ENCODE measurements at regions not wholly inside any gene's neighbourhood (a gene's known extent, or its start where the extent isn't known, plus 50 kb on each side); places are given as distances from the start of the nearest gene placed in this dataset.

DNA sequence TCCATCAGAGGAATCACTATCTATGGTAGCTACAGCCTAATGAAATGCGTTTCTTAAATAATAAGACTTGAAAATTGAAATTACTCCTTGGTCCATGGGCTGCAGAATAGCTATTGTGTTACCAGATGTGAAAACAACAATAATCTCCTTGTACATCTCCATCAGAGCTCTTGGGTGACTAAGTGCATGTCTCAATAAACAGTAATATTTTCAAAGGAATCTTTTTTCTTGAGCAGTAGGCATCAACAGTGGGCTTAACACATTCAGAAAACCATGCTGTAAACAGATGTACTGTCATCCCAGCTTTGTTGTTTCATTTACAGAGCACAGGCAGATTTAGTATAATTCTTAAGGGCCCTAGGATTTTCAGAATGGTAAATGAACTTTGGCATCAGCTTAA lies 67.3 kb downstream of the GLUD2 start:
- TF ChIP-seq POLR2A (IDR thresholded peaks at IDR 0.05): no peak
- TF ChIP-seq, protein P1, sequence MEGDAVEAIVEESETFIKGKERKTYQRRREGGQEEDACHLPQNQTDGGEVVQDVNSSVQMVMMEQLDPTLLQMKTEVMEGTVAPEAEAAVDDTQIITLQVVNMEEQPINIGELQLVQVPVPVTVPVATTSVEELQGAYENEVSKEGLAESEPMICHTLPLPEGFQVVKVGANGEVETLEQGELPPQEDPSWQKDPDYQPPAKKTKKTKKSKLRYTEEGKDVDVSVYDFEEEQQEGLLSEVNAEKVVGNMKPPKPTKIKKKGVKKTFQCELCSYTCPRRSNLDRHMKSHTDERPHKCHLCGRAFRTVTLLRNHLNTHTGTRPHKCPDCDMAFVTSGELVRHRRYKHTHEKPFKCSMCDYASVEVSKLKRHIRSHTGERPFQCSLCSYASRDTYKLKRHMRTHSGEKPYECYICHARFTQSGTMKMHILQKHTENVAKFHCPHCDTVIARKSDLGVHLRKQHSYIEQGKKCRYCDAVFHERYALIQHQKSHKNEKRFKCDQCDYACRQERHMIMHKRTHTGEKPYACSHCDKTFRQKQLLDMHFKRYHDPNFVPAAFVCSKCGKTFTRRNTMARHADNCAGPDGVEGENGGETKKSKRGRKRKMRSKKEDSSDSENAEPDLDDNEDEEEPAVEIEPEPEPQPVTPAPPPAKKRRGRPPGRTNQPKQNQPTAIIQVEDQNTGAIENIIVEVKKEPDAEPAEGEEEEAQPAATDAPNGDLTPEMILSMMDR (IDR thresholded peaks at IDR 0.05): no peak
- TF ChIP-seq POLR2AphosphoS5 (IDR thresholded peaks at IDR 0.05): no peak
- Histone ChIP-seq H3K4me1 (replicated peaks) (no peaks in the 10 kb centered on the region), H3K36me3 (no peaks in the 10 kb centered on the region), H3K27ac (no peak overlapping the region), H3K27me3 (replicated peaks; ENCODE audit: insufficient read depth) (no peaks in the 10 kb centered on the region), H3K4me3 (no peak overlapping the region), H3K9me3 (no peaks in the 10 kb centered on the region)
- 80% methylated on average over 1 of the region's 1 CpG for WGBS
- no peak for DNase-seq (ENCODE audit: low spot score)
- intact Hi-C loops (cut with DNase I): no loop called here

DNA sequence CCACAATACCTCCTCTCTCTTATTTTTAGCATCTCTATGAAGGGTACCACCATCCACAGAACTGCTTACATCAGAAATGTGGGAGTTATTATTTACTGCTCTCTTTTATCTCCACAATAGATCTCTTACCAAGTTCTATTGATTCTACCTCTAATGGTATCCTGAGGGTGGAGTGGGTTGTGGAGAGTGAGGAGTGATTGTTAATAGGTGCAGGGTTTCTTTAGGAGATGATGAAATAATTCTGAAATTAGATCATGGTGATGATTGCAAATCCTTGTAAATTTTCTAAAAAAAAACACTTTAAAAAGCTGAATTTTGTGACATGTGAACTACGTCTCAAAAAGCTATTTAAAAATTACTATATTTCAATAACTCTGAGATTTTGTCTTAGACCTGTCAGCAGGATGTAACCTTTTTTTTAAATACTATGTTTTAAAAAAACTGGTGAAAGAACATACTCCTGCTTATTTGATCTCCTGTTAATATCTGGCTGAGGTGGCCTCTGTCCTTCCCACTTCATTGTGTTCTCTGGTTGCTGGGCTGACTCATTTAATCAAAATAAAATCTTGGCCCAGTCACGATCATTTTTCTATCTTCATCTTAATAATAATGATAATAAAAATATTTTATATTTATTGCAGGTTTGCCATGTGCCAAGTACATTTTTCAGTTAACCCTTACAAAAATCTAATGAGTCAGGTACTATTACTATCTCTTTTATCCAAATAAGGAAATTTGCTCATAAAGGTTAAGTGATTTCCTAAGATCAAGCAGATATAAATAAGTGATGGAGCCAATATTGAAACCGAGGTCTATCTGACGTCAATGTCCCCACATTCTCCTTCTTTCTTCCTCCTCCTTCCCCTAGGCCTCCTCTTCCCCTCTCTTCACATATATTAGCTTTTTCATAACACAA lies 73.5 kb downstream of the GLUD2 start:
- intact Hi-C loops (cut with DNase I): no loop called here
- Histone ChIP-seq H3K27ac (no peak overlapping the region), H3K9me3 (no peaks in the 10 kb centered on the region), H3K36me3 (no peaks in the 10 kb centered on the region), H3K27me3 (replicated peaks; ENCODE audit: insufficient read depth) (no peaks in the 10 kb centered on the region), H3K4me3 (no peak overlapping the region), H3K4me1 (replicated peaks) (no peaks in the 10 kb centered on the region)
- TF ChIP-seq, protein P1 (IDR thresholded peaks at IDR 0.05): no peak
- no peak for TF ChIP-seq POLR2A (IDR thresholded peaks at IDR 0.05)
- TF ChIP-seq POLR2AphosphoS5 (IDR thresholded peaks at IDR 0.05): no peak
- 48% methylated on average over 4 of the region's 4 CpGs for WGBS
- no peak for DNase-seq (ENCODE audit: low spot score)

DNA sequence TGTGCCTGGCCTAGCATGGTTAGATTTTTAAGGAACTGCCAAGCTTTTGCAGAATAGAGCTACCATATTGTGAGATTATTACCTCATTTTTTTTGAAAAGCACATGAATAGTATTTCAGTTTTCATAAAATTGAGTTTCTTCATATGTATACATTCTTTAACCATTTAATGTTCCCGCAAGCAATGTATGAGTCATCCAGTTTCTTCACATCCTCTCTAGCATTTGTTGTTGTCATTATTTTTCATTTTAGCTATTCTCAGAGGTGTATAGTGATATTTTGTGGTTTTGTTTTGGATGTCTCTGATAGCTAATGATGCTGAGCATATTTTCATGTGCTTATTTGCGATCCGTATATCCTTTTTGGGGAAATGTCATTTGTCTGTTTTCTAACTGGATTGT lies 74.9 kb downstream of the GLUD2 start:
- DNase-seq (ENCODE audit: low spot score): no peak
- Histone ChIP-seq H3K9me3 (no peaks in the 10 kb centered on the region), H3K27ac (no peak overlapping the region), H3K36me3 (no peaks in the 10 kb centered on the region), H3K4me1 (replicated peaks) (no peaks in the 10 kb centered on the region), H3K27me3 (replicated peaks; ENCODE audit: insufficient read depth) (no peaks in the 10 kb centered on the region), H3K4me3 (no peak overlapping the region)
- 95% methylated on average over 3 of the region's 3 CpGs for WGBS
- TF ChIP-seq POLR2A (IDR thresholded peaks at IDR 0.05): no peak
- no peak for TF ChIP-seq POLR2AphosphoS5 (IDR thresholded peaks at IDR 0.05)
- TF ChIP-seq, protein P1 (IDR thresholded peaks at IDR 0.05): no peak
- intact Hi-C loops (cut with DNase I): no loop called here

DNA sequence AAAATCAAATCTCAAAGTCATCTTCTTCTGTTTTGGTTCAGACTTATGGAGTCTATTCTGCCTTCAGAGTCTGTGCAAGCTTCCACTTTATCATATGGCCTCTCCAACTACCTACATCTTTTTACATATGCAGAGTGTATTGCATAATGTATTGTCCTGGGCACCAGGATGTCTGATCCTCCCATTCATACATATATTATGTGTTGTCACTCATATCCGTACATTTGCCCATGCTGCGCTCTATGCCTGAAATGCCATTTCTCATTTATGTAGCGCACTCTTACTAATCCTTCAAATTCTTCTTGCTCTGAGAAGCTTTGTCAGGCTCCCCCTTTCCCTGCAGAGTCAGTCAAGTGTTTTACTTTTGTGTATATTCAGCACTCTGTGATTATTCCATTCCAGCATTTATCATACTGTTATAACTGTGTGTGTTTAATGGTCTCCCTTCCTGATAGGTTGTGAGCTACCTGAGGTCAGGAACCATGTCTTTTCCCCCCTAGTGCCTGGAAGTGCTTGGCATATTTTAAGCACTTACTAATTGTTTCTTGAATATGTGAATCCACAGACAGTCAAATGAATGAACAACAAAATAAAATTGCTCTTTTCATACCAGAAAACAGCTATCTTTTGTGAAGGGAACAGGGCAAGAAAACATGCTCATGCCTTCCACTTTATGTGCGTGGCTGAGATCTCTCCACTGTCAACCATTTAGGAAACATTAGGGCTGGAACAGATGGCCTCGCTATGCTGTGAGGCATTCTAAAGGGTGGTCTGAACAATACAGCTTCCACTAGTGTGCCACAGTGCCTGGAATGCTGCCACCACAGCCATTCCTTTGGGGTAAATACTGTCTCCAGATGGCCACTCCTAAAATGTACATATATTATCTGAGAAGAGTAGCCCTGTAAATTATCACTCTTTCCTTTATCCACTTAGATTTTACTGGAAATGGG lies 81.8 kb downstream of the GLUD2 start:
- Histone ChIP-seq H3K36me3 (no peaks in the 10 kb centered on the region), H3K9me3 (no peaks in the 10 kb centered on the region), H3K4me3 (no peak overlapping the region), H3K27me3 (replicated peaks; ENCODE audit: insufficient read depth) (no peaks in the 10 kb centered on the region), H3K27ac (no peak overlapping the region), H3K4me1 (replicated peaks) (no peaks in the 10 kb centered on the region)
- DNase-seq (ENCODE audit: low spot score): no peak
- intact Hi-C loops (cut with DNase I): no loop called here
- WGBS: 95% methylated on average over 5 of the region's 5 CpGs
- TF ChIP-seq POLR2AphosphoS5 (IDR thresholded peaks at IDR 0.05) (no peak), POLR2A (IDR thresholded peaks at IDR 0.05) (no peak)
- TF ChIP-seq, protein P1 (IDR thresholded peaks at IDR 0.05): no peak

Measured in prostate gland (tissue), 2 donors.